Testis (tissue), 2 donors: ENCODE measurements at regions not wholly inside any gene's neighbourhood (a gene's known extent, or its start where the extent isn't known, plus 50 kb on each side); places are given as distances from the start of the nearest gene placed in this dataset.

Source experiments
- CTCF ChIP-seq, 3 experiments: fragments of 450-650 bp in 2 of 3; fragments of 200-600 bp in 1 of 3; sonication (generic) in 1 of 3; IDR thresholded peaks; one replicate each; pipeline ENCODE4 v1.5.1; 2016 to 2019; ENCODE audit warnings: antibody characterized with exemption in 3 of 3, mild to moderate bottlenecking in 2 of 3, moderate library complexity in 1 of 3
- POLR2A ChIP-seq: fragments of 450-650 bp; IDR thresholded peaks from one replicate; pipeline ENCODE4 v1.6.1; 2017; ENCODE audit warnings: antibody characterized with exemption, mild to moderate bottlenecking, moderate library complexity

- TF ChIP-seq CTCF (IDR thresholded peaks at IDR 0.05) = no peak
- TF ChIP-seq POLR2A = no peak
Observed at GRCh38 chr7:113010377-113010776, 76.2 kb downstream of the GPR85 start.
